ENCODE measurements at regions not wholly inside any gene's neighbourhood (a gene's known extent, or its start where the extent isn't known, plus 50 kb on each side); places are given as distances from the start of the nearest gene placed in this dataset.

GRCh38 chr16:66023481-66023880 is 343.0 kb upstream of the CDH5 start:
- Histone ChIP-seq H3K9me2 (ENCODE audit: insufficient read depth) (no peaks in the 10 kb centered on the region), H3K36me3 (ENCODE audit: control insufficient read depth in 1 of 2, insufficient read depth in 2 of 2, low read length in 2 of 2) (no peaks in the 10 kb centered on the region), H3K9me3 (ENCODE audit: control insufficient read depth in 1 of 2, insufficient read depth in 1 of 2, low read depth in 1 of 2, low read length in 2 of 2) (no peaks in the 10 kb centered on the region), H3K79me2 (ENCODE audit: insufficient read depth, low read length) (no peaks in the 10 kb centered on the region), H3K4me1 (ENCODE audit: control insufficient read depth in 1 of 2, insufficient read depth in 2 of 2, low read length in 2 of 2) (peaks cover 0 to 11% of the 10 kb centered on the region in 2 experiments; a peak in 2 of 4 replicates), H3K27me3 (ENCODE audit: insufficient read depth, low read length) (no peaks in the 10 kb centered on the region), H3K4me2 (ENCODE audit: low read length) (no peak overlapping the region), H2AFZ (ENCODE audit: low read depth, low read length, poor library complexity, severe bottlenecking) (no peak overlapping the region), H4K20me1 (ENCODE audit: insufficient read depth) (no peaks in the 10 kb centered on the region), H3K4me3 (replicated peaks in 1 of 2; ENCODE audit: low read depth in 1 of 2, low read length in 2 of 2) (no peak overlapping the region), H3K9ac (ENCODE audit: low read length) (no peak overlapping the region), H3K27ac (ENCODE audit: low read depth, low read length) (no peak overlapping the region)
- BruUV-seq (replicated peaks) = no TSS peak
- ChIA-PET CTCF (no interaction called here), POLR2A (no interaction called here), RAD21 (ENCODE audit: low non-redundant PET in 1 of 2, low total read pairs in 2 of 2, uncharacterized antibody in 2 of 2, unreplicated experiment in 2 of 2) (no interaction called here)
- intact Hi-C loops (cut with micrococcal nuclease) = no loop called here
- DNase-seq (ENCODE audit: low read depth, low spot score) (no peak), ATAC-seq (no peak)
- no peak for TF ChIP-seq ZNF274 (IDR thresholded peaks at IDR 0.05; ENCODE audit: low read depth, low read length)
- no peak for TF ChIP-seq SP1 (IDR thresholded peaks at IDR 0.05; ENCODE audit: low read depth)
- TF ChIP-seq EZH2 (IDR thresholded peaks at IDR 0.05) = no peak
- TF ChIP-seq POLR2A (IDR thresholded peaks at IDR 0.05; ENCODE audit: borderline replicate concordance, extremely low read depth, insufficient read depth, insufficient read length) = no peak
- no peak for TF ChIP-seq ELF1 (IDR thresholded peaks at IDR 0.05; ENCODE audit: borderline replicate concordance, low read depth)
- no peak for TF ChIP-seq JUND (IDR thresholded peaks at IDR 0.05)
- TF ChIP-seq CBX3 (IDR thresholded peaks at IDR 0.05; ENCODE audit: low read depth) = no peak
- no peak for TF ChIP-seq SIN3A (IDR thresholded peaks at IDR 0.05; ENCODE audit: low read depth)

- Histone ChIP-seq H3K36me3 (ENCODE audit: control insufficient read depth in 1 of 2, insufficient read depth in 2 of 2, low read length in 2 of 2) (no peaks in the 10 kb centered on the region), H3K4me1 (ENCODE audit: control insufficient read depth in 1 of 2, insufficient read depth in 2 of 2, low read length in 2 of 2) (peaks cover 0 to 11% of the 10 kb centered on the region in 2 experiments; a peak in 2 of 4 replicates), H4K20me1 (ENCODE audit: insufficient read depth) (no peaks in the 10 kb centered on the region), H3K79me2 (ENCODE audit: insufficient read depth, low read length) (no peaks in the 10 kb centered on the region), H3K9me2 (ENCODE audit: insufficient read depth) (no peaks in the 10 kb centered on the region), H2AFZ (ENCODE audit: low read depth, low read length, poor library complexity, severe bottlenecking) (no peak overlapping the region), H3K4me2 (ENCODE audit: low read length) (peak overlapping the region; percentile 40), H3K27me3 (ENCODE audit: insufficient read depth, low read length) (no peaks in the 10 kb centered on the region), H3K9me3 (ENCODE audit: control insufficient read depth in 1 of 2, insufficient read depth in 1 of 2, low read depth in 1 of 2, low read length in 2 of 2) (no peaks in the 10 kb centered on the region), H3K4me3 (replicated peaks in 1 of 2; ENCODE audit: low read depth in 1 of 2, low read length in 2 of 2) (no peak overlapping the region), H3K27ac (ENCODE audit: low read depth, low read length) (no peak overlapping the region), H3K9ac (ENCODE audit: low read length) (no peak overlapping the region)
- DNase-seq (ENCODE audit: low read depth, low spot score) = no peak
- TF ChIP-seq ZNF274 (IDR thresholded peaks at IDR 0.05; ENCODE audit: low read depth, low read length) (no peak), CEBPB (IDR thresholded peaks at IDR 0.05; ENCODE audit: low read depth) (0 out of 2 replicates have a peak, but pooled peaks have one; percentile 15), POLR2A (IDR thresholded peaks at IDR 0.05; ENCODE audit: borderline replicate concordance, extremely low read depth, insufficient read depth, insufficient read length) (no peak), JUND (IDR thresholded peaks at IDR 0.05) (peak; percentile 47), EZH2phosphoT487 (IDR thresholded peaks at IDR 0.05; ENCODE audit: borderline replicate concordance) (no peak), FOSL1 (IDR thresholded peaks at IDR 0.05; ENCODE audit: low read depth) (peak; percentile 61; the same call in 1 of the 2 replicates)
- ChIA-PET POLR2A (no interaction called here), CTCF (no interaction called here), RAD21 (ENCODE audit: low non-redundant PET in 1 of 2, low total read pairs in 2 of 2, uncharacterized antibody in 2 of 2, unreplicated experiment in 2 of 2) (no interaction called here)
- intact Hi-C loops (cut with micrococcal nuclease) = no loop called here
- no TSS peak for BruUV-seq (replicated peaks)
- peak; percentile 63 for ATAC-seq
These were observed 345.8 kb upstream of the CDH5 start for GRCh38 chr16:66020642-66021041.
